ENCODE measurements at regions not wholly inside any gene's neighbourhood (a gene's known extent, or its start where the extent isn't known, plus 50 kb on each side); places are given as distances from the start of the nearest gene placed in this dataset.

DNA sequence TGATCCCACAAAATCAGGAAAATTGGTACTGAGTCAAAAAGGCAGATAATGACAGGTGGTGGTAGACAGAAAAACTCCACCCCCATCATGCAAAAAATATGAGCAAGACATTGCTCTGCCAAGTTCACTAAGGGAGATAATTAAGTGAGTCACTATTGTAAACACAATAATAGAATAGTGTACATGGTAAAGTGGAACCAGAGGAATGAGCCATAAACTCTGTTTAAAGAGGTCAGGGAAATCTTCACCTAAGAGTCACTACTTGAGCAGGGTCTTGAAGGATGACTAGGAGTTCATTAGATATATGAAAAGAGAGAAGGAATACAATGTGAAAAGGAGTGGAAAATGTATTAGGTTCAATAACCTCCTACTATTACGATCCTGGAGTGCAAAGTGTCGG, 213.4 kb upstream of the PEX5L start:
- H3K4me1 ChIP-seq (ENCODE audit: control insufficient read depth, insufficient read depth, low read length): no peaks in the 10 kb centered on the region
- H3K27me3 ChIP-seq (ENCODE audit: control insufficient read depth, insufficient read depth, low read length): no peaks in the 10 kb centered on the region
- DNase-seq: no peak
- no peaks in the 10 kb centered on the region for H3K27me3 Mint-ChIP-seq (ENCODE audit: low read depth in 2 of 2)
- no peaks in the 10 kb centered on the region for H3K36me3 ChIP-seq (ENCODE audit: control insufficient read depth, insufficient read depth, low read length)
- no peaks in the 10 kb centered on the region for H3K4me1 Mint-ChIP-seq
- peaks cover 12 to 14% of the 10 kb centered on the region in 2 donors for H3K9me3 Mint-ChIP-seq
- no peaks in the 10 kb centered on the region for H3K36me3 Mint-ChIP-seq
- 89% methylated on average over 2 of the region's 2 CpGs for WGBS (ENCODE audit: insufficient coverage)
- no peak overlapping the region for H3K27ac Mint-ChIP-seq
- H3K4me3 ChIP-seq (ENCODE audit: low read length): no peak overlapping the region
- no peak for ATAC-seq
- H3K9me3 ChIP-seq (ENCODE audit: control insufficient read depth, insufficient read depth, low read length): no peaks in the 10 kb centered on the region
- intact Hi-C loops (cut with micrococcal nuclease): no loop called here
- TF ChIP-seq, protein P1, sequence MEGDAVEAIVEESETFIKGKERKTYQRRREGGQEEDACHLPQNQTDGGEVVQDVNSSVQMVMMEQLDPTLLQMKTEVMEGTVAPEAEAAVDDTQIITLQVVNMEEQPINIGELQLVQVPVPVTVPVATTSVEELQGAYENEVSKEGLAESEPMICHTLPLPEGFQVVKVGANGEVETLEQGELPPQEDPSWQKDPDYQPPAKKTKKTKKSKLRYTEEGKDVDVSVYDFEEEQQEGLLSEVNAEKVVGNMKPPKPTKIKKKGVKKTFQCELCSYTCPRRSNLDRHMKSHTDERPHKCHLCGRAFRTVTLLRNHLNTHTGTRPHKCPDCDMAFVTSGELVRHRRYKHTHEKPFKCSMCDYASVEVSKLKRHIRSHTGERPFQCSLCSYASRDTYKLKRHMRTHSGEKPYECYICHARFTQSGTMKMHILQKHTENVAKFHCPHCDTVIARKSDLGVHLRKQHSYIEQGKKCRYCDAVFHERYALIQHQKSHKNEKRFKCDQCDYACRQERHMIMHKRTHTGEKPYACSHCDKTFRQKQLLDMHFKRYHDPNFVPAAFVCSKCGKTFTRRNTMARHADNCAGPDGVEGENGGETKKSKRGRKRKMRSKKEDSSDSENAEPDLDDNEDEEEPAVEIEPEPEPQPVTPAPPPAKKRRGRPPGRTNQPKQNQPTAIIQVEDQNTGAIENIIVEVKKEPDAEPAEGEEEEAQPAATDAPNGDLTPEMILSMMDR (IDR thresholded peaks at IDR 0.05): no peak
- no peak overlapping the region for H3K4me3 Mint-ChIP-seq
- no peak overlapping the region for H3K27ac ChIP-seq (ENCODE audit: low read length)

DNA sequence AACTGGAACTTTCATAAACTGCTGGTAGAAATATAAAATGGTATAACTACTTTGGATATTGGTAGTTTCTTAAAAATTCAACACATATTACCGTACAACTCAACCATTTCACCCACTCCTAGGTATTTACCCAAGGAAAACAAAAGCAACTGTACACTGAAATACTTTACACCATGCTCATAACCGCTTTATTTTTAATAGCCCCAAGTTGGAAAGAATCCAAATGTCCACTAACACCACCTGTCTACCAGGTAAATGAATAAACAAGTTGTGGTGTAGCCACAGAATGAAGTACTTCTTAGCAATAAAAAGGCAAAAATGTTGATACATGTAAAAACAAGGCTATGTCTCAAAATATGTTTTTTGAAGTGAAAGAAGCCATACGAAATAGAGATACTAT, 215.9 kb upstream of the PEX5L start:
- ATAC-seq: no peak
- TF ChIP-seq, protein P1 (IDR thresholded peaks at IDR 0.05): no peak
- WGBS (ENCODE audit: insufficient coverage): 85% methylated on average over 2 of the region's 3 CpGs
- DNase-seq: no peak
- H3K27me3 Mint-ChIP-seq (ENCODE audit: low read depth in 2 of 2): no peaks in the 10 kb centered on the region
- Histone ChIP-seq H3K9me3 (ENCODE audit: control insufficient read depth, insufficient read depth, low read length) (no peaks in the 10 kb centered on the region), H3K4me1 (ENCODE audit: control insufficient read depth, insufficient read depth, low read length) (no peaks in the 10 kb centered on the region), H3K36me3 (ENCODE audit: control insufficient read depth, insufficient read depth, low read length) (no peaks in the 10 kb centered on the region), H3K4me3 (ENCODE audit: low read length) (no peak overlapping the region), H3K27me3 (ENCODE audit: control insufficient read depth, insufficient read depth, low read length) (no peaks in the 10 kb centered on the region), H3K27ac (ENCODE audit: low read length) (no peak overlapping the region)
- H3K36me3 Mint-ChIP-seq: no peaks in the 10 kb centered on the region
- no peaks in the 10 kb centered on the region for H3K4me1 Mint-ChIP-seq
- no peak overlapping the region for H3K27ac Mint-ChIP-seq
- intact Hi-C loops (cut with micrococcal nuclease): no loop called here
- H3K4me3 Mint-ChIP-seq: no peak overlapping the region
- H3K9me3 Mint-ChIP-seq: peaks cover 16 to 19% of the 10 kb centered on the region in 2 donors

DNA sequence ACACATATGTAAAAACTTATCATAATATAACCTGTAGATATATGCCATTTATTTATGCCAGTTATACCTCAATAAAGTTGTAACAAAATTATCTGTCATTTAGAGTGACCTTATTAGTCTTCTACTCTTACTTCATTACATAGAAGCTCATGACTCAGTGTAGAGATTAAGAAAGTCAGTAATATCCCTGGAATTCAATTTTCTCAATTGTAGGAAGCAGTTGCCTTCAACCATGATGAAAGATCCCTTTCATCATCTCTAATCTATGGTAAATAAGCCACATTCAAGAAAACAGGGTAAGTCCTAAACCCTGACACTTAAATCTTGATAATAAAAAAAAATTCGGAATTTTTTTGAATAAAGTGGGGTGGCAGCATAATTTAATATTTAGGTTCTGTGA, 216.5 kb upstream of the PEX5L start:
- Mint-ChIP-seq H3K4me3 (no peak overlapping the region), H3K9me3 (peaks cover 22% of the 10 kb centered on the region in 2 donors), H3K27me3 (ENCODE audit: low read depth in 2 of 2) (no peaks in the 10 kb centered on the region), H3K27ac (no peak overlapping the region), H3K4me1 (no peaks in the 10 kb centered on the region), H3K36me3 (no peaks in the 10 kb centered on the region)
- H3K36me3 ChIP-seq (ENCODE audit: control insufficient read depth, insufficient read depth, low read length): no peaks in the 10 kb centered on the region
- intact Hi-C loops (cut with micrococcal nuclease): no loop called here
- DNase-seq: no peak
- no peaks in the 10 kb centered on the region for H3K9me3 ChIP-seq (ENCODE audit: control insufficient read depth, insufficient read depth, low read length)
- no peak overlapping the region for H3K27ac ChIP-seq (ENCODE audit: low read length)
- no peaks in the 10 kb centered on the region for H3K27me3 ChIP-seq (ENCODE audit: control insufficient read depth, insufficient read depth, low read length)
- no peak for ATAC-seq
- no peak overlapping the region for H3K4me3 ChIP-seq (ENCODE audit: low read length)
- TF ChIP-seq, protein P1 (IDR thresholded peaks at IDR 0.05): no peak
- H3K4me1 ChIP-seq (ENCODE audit: control insufficient read depth, insufficient read depth, low read length): no peaks in the 10 kb centered on the region
- 50% methylated on average over 1 of the region's 1 CpG for WGBS (ENCODE audit: insufficient coverage)

DNA sequence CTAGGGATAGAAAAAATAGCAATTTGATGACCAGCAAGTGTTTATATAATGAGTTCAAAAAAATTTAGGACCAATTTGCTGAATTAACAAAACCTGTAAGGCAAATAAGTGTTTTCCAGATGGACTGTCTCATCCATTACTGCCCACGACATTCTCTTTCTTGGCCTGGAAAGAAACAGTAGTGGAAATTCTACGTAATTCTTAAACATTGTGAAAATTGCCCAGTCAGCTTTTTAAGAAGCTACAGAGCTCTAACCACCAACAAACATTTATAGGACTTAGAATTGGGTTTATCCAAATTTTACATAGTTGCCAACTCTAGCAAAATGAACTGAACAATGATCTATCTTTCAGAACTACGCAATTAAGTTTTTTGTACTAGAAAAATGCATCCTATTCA, 227.7 kb upstream of the PEX5L start:
- intact Hi-C loops (cut with micrococcal nuclease): no loop called here
- DNase-seq: no peak

More for the DNA sequence above, 227.7 kb upstream of the PEX5L start:
- Mint-ChIP-seq H3K36me3 (peaks cover 18% of the 10 kb centered on the region), H3K4me1 (no peaks in the 10 kb centered on the region), H3K27ac (no peak overlapping the region), H3K9me3 (peaks cover 7 to 20% of the 10 kb centered on the region in 2 donors), H3K27me3 (ENCODE audit: low read depth in 2 of 2) (no peaks in the 10 kb centered on the region), H3K4me3 (no peak overlapping the region)
- no peaks in the 10 kb centered on the region for H3K27me3 ChIP-seq (ENCODE audit: control insufficient read depth, insufficient read depth, low read length)
- TF ChIP-seq, protein P1 (IDR thresholded peaks at IDR 0.05): no peak
- H3K27ac ChIP-seq (ENCODE audit: low read length): no peak overlapping the region
- WGBS (ENCODE audit: insufficient coverage): 90% methylated on average over 3 of the region's 3 CpGs
- H3K36me3 ChIP-seq (ENCODE audit: control insufficient read depth, insufficient read depth, low read length): no peaks in the 10 kb centered on the region
- no peaks in the 10 kb centered on the region for H3K4me1 ChIP-seq (ENCODE audit: control insufficient read depth, insufficient read depth, low read length)
- peaks cover 4% of the 10 kb centered on the region for H3K9me3 ChIP-seq (ENCODE audit: control insufficient read depth, insufficient read depth, low read length)
- no peak for ATAC-seq
- no peak overlapping the region for H3K4me3 ChIP-seq (ENCODE audit: low read length)
